K562 (cell line): ENCODE measurements at regions not wholly inside any gene's neighbourhood (a gene's known extent, or its start where the extent isn't known, plus 50 kb on each side); places are given as distances from the start of the nearest gene placed in this dataset.

ENCODE experiments used
- ATAC-seq: fragments of 200-7000 bp; cut with Tn5 transposase; 3 replicates; pipeline ENCODE4 v1.9.1; 2020; ENCODE audit warnings: moderate library complexity
- BruUV-seq: library from RNA; stranded (reverse); fragments of 400-500 nt; replicated peaks from 2 replicates; lab custom pipeline; 2021; lab: Mats Ljungman, UMichigan
- CTCF ChIA-PET: fragments of 300-600 bp; formaldehyde crosslinking; extraction: SDS; loops from one replicate; lab custom pipeline; 2021; ENCODE audit warnings: low intra/inter-chr PET ratio; lab: Yijun Ruan, JAX
- POLR2A ChIA-PET: fragments of 300-600, 350-650 bp; sonication (Branson Sonifier 250); formaldehyde crosslinking; extraction: SDS; loops from one replicate; lab custom pipeline; 2021; ENCODE audit warnings: antibody characterized with exemption, inconsistent platforms; lab: Yijun Ruan, JAX
- DNase-seq, 4 experiments: peaks; one replicate each; pipeline versions ENCODE4 v3.0.0 to v3.0.0-alpha.2; 2011 to 2018; ENCODE audit warnings: low spot score in 3 of 4, mixed read lengths in 3 of 4; ENCODE audit errors: extremely low read depth in 1 of 4
- FAIRE-seq: peaks from 2 replicates; lab custom pipeline; 2011; peaks lifted over from hg19 to GRCh38; lab: Jason Lieb, UNC
- H2AFZ ChIP-seq: 2 replicates; pipeline ENCODE4 v1.6.0; 2011; ENCODE audit warnings: low read depth, low read length, control low read depth, inconsistent platforms
- H3K27ac ChIP-seq: fragments of 200-600 bp; 3 replicates; pipeline ENCODE4 v1.8.0; 2011; ENCODE audit warnings: low read depth, mild to moderate bottlenecking, control low read depth, inconsistent platforms, low read length, moderate library complexity, mixed read lengths; ENCODE audit errors: extremely low read depth
- H3K27me3 ChIP-seq, 2 experiments: fragments of 300-600 bp in 1 of 2; 2 replicates in 1 of 2; 3 replicates in 1 of 2; pipeline versions ENCODE4 v1.6.0 to v1.8.0; 2011; ENCODE audit warnings: inconsistent platforms in 2 of 2, low read length in 2 of 2, mild to moderate bottlenecking in 1 of 2, mixed read lengths in 1 of 2, moderate library complexity in 1 of 2; ENCODE audit not compliant: control insufficient read depth in 2 of 2, insufficient read depth in 2 of 2
- H3K36me3 ChIP-seq: fragments of 300-600 bp; 3 replicates; pipeline ENCODE4 v1.8.0; 2011; ENCODE audit warnings: mild to moderate bottlenecking, low read length, inconsistent platforms; ENCODE audit not compliant: control insufficient read depth, insufficient read depth
- H3K4me1 ChIP-seq, 2 experiments: fragments of 200-600 bp in 1 of 2; replicated peaks in 1 of 2; 2 replicates in 1 of 2; 3 replicates in 1 of 2; pipeline versions ENCODE4 v1.5.1 to v1.8.0; 2011; ENCODE audit warnings: inconsistent platforms in 2 of 2, low read length in 2 of 2, mild to moderate bottlenecking in 1 of 2, mixed read lengths in 1 of 2, moderate library complexity in 1 of 2; ENCODE audit not compliant: control insufficient read depth in 2 of 2, insufficient read depth in 2 of 2
- H3K4me2 ChIP-seq: 2 replicates; pipeline ENCODE4 v1.6.1; 2011; ENCODE audit warnings: low read length, control low read depth, inconsistent platforms, mixed read lengths; ENCODE audit not compliant: insufficient read depth
- H3K4me3 ChIP-seq: fragments of 200-600 bp; sonication (generic), shearing (Covaris generic); 2 replicates; pipeline ENCODE4 v1.5.1; 2016; ENCODE audit warnings: control low read depth, inconsistent platforms
- H3K79me2 ChIP-seq: fragments of 200-600 bp; 3 replicates; pipeline ENCODE4 v1.8.0; 2011; ENCODE audit warnings: low read length, inconsistent platforms; ENCODE audit not compliant: control insufficient read depth, insufficient read depth
- H3K9ac ChIP-seq, 2 experiments: 2 replicates each; pipeline versions ENCODE4 v1.6.0 to v1.6.1; 2011; ENCODE audit warnings: low read depth in 2 of 2, low read length in 2 of 2, control low read depth in 1 of 2, inconsistent platforms in 1 of 2, mild to moderate bottlenecking in 1 of 2, mixed read lengths in 1 of 2; ENCODE audit not compliant: insufficient read depth in 1 of 2
- H3K9me1 ChIP-seq: one replicate; pipeline ENCODE4 v1.6.0; 2011; ENCODE audit warnings: inconsistent platforms, mild to moderate bottlenecking, low read length, moderate library complexity; ENCODE audit not compliant: control insufficient read depth, insufficient read depth
- H3K9me3 ChIP-seq: replicated peaks from 2 replicates; pipeline ENCODE4 v1.5.1; 2011; ENCODE audit warnings: low read depth, low read length, inconsistent platforms; ENCODE audit not compliant: control insufficient read depth, insufficient read depth
- H4K20me1 ChIP-seq: replicated peaks from 2 replicates; pipeline ENCODE4 v1.6.1; 2011; ENCODE audit warnings: low read length, inconsistent platforms, mixed read lengths; ENCODE audit not compliant: control insufficient read depth, insufficient read depth
- CEBPZ ChIP-seq: fragments of 150-350 bp; IDR thresholded peaks from 2 replicates; pipeline ENCODE4 v1.6.1; 2014; ENCODE audit warnings: low read depth, mild to moderate bottlenecking, low read length, borderline replicate concordance
- ETV6 ChIP-seq, 3 experiments: fragments of 150-350 bp in 1 of 3; sonication (generic) in 1 of 3; formaldehyde crosslinking in 1 of 3; IDR thresholded peaks; 2 replicates each; pipeline versions ENCODE4 v1.6.1 to v1.8.0; 2014 to 2022; ENCODE audit warnings: borderline replicate concordance in 2 of 3, low read depth in 2 of 3, antibody characterized with exemption in 1 of 3, low read length in 1 of 3, mild to moderate bottlenecking in 1 of 3, missing genetic modification reagents in 1 of 3
- HMGN3 ChIP-seq: IDR thresholded peaks from 2 replicates; pipeline ENCODE4 v1.6.1; 2011; ENCODE audit warnings: borderline replicate concordance, low read depth, mild to moderate bottlenecking, mixed read lengths, low read length; ENCODE audit not compliant: insufficient read length; ENCODE audit errors: extremely low read depth
- KLF16 ChIP-seq: IDR thresholded peaks from 2 replicates; pipeline ENCODE4 v1.6.1; 2016; ENCODE audit warnings: antibody characterized with exemption
- MAFG ChIP-seq: fragments of 450-650 bp; conservative IDR thresholded peaks from 2 replicates; pipeline ENCODE4 v1.6.1; 2016; ENCODE audit warnings: missing genetic modification characterization, missing compliant biosample characterization
- MAFK ChIP-seq: IDR thresholded peaks from 2 replicates; pipeline ENCODE4 v1.6.1; 2011; ENCODE audit warnings: low read length, improper control_type of control experiment
- MEIS2 ChIP-seq: fragments of 450-650 bp; IDR thresholded peaks from 2 replicates; pipeline ENCODE4 v1.6.1; 2014; ENCODE audit warnings: mild to moderate bottlenecking; ENCODE audit not compliant: partially characterized antibody
- PKNOX1 ChIP-seq: fragments of 450-650 bp; IDR thresholded peaks from 2 replicates; pipeline ENCODE4 v1.6.1; 2016
- TBL1XR1 ChIP-seq, 2 experiments: IDR thresholded peaks; 2 replicates each; pipeline ENCODE4 v1.6.1; 2012; ENCODE audit warnings: improper control_type of control experiment in 2 of 2, low read length in 2 of 2, mild to moderate bottlenecking in 1 of 2
- ZBTB11 ChIP-seq, 3 experiments: fragments of 200-800 bp in 1 of 3; fragments of 250-450 bp in 1 of 3; fragments of 450-650 bp in 1 of 3; sonication (Bioruptor Pico) in 1 of 3; sonication (Bioruptor generic) in 1 of 3; formaldehyde crosslinking in 1 of 3; IDR thresholded peaks; 2 replicates each; pipeline versions ENCODE4 v1.6.1 to v1.8.0; 2016 to 2022; ENCODE audit warnings: mild to moderate bottlenecking in 2 of 3, missing genetic modification characterization in 2 of 3, missing compliant biosample characterization in 1 of 3, moderate library complexity in 1 of 3
- ZBTB9 ChIP-seq: fragments of 450-650 bp; formaldehyde crosslinking; IDR thresholded peaks from 2 replicates; pipeline ENCODE4 v1.4.0; 2020; ENCODE audit warnings: mild to moderate bottlenecking, moderate library complexity
- ZNF184 ChIP-seq: sonication (generic); formaldehyde crosslinking; IDR thresholded peaks from 2 replicates; pipeline ENCODE4 v1.5.0; 2020; ENCODE audit warnings: missing genetic modification reagents
- WGBS: fragments of 100-300 bp; shearing (Covaris generic); methylation state at CpG from one replicate; pipeline ENCODE4 v1.1.6; 2016; ENCODE audit warnings: low coverage, mixed read lengths; ENCODE audit not compliant: insufficient coverage; ENCODE audit errors: missing lambda C conversion rate; 5-methylcytosine and 5-hydroxymethylcytosine counted together
- in situ Hi-C: fragments of 300-500 bp; cut with MboI; formaldehyde crosslinking; loops from 4 replicates; pipeline ENCODE4 v1.15.0; 2018; ENCODE audit warnings: inconsistent platforms, mixed read lengths
- intact Hi-C: fragments of 100-400 bp; cut with micrococcal nuclease; formaldehyde crosslinking; loops from 2 replicates; pipeline ENCODE4 v1.14.2; 2022

- Histone ChIP-seq H3K9ac (no peak overlapping the region), H3K36me3 (no peaks in the 10 kb centered on the region), H3K4me2 (no peak overlapping the region), H3K27me3 (no peaks in the 10 kb centered on the region), H3K9me3 (no peaks in the 10 kb centered on the region), H4K20me1 (no peaks in the 10 kb centered on the region), H2AFZ (no peak overlapping the region), H3K9me1 (no peaks in the 10 kb centered on the region), H3K4me1 (no peaks in the 10 kb centered on the region), H3K27ac (no peak overlapping the region), H3K4me3 (no peak overlapping the region), H3K79me2 (no peaks in the 10 kb centered on the region)
- no peak for DNase-seq
- BruUV-seq, result no TSS peak
- ChIA-PET CTCF (no interaction called here), POLR2A (interaction anchor here (0.8 kb wide), 1 partner anchor 9 kb away, joined by 3 read pairs; no protein-coding TSS in a partner anchor)
- in situ Hi-C loops (no loop called here), intact Hi-C loops (no loop called here)
- no peak for ATAC-seq
- WGBS, result 0% methylated on average over 3 of the region's 3 CpGs
- FAIRE-seq, result no peak
- no peak for TF ChIP-seq HMGN3
- peak; percentile 21 for TF ChIP-seq MEIS2
- no peak for TF ChIP-seq ETV6 (IDR thresholded peaks at IDR 0.05; ENCODE audit: borderline replicate concordance in 1 of 2, low read depth in 2 of 2, low read length in 1 of 2)
- TF ChIP-seq ETV6 (CRISPR knock-in tag; IDR thresholded peaks at IDR 0.05; ENCODE audit: borderline replicate concordance), result no peak
- 0 out of 2 replicates have a peak, but pooled peaks have one; percentile 15 for TF ChIP-seq MAFG (tag)
- TF ChIP-seq CEBPZ, result no peak
- TF ChIP-seq ZNF184, result no peak
- no peak for TF ChIP-seq ZBTB11 (CRISPR knock-in tag; IDR thresholded peaks at IDR 0.05)
- no peak for TF ChIP-seq MAFK
- no peak for TF ChIP-seq KLF16
- TF ChIP-seq PKNOX1, result no peak
- no peak for TF ChIP-seq ZBTB9 (CRISPR knock-in tag)
- no peak for TF ChIP-seq TBL1XR1 (IDR thresholded peaks at IDR 0.05; ENCODE audit: low read length in 2 of 2)
These were observed 134.2 kb upstream of the MARCHF11 start for GRCh38 chr5:16313761-16314160.
